Putamen (tissue), 1 donor: ENCODE measurements at regions not wholly inside any gene's neighbourhood (a gene's known extent, or its start where the extent isn't known, plus 50 kb on each side); places are given as distances from the start of the nearest gene placed in this dataset.
"Not testable (repeated sequence)": the region's sequence is repeated elsewhere in the genome, so short reads cannot be mapped to it uniquely, and the experiment has no call there.

Source experiments
- DNase-seq: peaks from one replicate; pipeline ENCODE4 v3.0.0-alpha.2; 2016; ENCODE audit warnings: low spot score

DNA sequence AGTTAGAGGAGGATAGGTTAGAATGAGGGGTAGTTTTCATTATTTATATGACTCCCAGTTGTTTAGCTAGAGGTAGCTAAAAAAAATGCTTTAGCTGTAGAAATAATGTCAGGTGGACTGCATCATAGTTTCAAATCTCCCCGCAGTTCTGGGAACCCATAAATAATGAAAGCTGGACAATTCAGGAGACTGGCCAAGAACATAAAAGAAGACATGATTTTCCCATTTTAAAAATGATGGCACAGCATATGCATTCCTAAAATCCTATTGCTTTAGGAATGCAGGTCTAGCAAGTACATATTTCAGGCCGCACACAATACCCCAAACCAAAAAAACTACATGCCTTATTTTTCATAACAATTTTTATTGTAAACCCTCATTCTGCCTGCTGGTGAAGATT is 143.3 kb downstream of the CTH start:
- DNase-seq, result no peak

DNA sequence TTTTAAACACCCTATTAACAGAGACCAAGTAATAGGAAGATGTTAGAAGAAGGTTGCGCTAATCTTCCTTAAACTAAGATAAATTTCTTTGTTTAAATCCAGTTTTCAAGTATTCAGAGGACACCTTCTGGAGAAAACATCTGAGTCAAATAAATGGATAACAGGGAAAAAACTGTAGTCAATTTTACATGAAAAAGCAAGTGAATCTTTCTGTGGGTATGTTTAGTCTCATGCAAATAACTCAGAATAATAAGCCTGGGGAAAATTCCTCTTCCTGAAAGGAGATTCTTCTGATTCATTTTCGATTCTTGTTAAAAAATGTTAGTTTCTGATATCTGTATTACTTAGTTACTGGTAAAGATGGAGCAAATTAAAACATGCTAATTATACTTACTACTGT is 145.5 kb downstream of the CTH start:
- no peak for DNase-seq

DNA sequence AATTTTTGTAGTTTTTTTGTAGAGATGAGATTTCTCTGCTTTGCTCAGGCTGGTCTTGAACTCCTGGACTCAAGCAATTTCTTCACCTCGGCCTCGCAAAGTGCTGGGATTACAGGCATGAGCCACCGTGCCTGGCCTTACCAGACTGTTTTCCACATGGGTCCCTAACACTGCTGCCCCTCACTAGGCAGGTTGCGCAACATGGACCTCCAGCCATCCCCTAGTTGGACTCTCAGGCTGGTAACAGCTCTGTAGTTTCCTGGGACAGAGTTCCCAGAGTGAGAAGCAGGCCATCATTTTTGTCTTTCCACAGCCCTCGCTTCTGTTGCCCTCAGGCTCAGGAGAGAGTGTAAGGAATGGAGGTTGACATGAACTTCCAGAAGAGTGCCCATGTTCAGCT is 156.1 kb downstream of the CTH start:
- no peak for DNase-seq

DNA sequence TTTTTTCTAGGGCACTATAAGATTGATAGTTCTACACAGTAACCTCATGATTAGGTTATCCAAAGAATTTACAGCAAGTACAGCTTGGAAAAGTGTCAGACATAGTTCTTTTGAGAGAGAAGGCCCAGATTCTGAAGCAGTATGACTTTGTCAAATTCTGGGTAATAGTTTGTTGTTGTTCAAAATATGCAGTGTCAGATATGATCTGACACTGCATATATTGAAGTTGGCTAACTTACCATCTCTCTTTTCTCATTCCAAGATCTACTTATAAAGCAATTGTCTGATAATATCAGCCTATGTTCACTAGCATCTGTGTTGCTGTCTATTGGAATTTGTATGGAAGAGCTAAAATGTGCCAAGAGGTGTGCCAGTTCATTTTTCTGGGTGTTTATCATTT is 160.1 kb downstream of the CTH start:
- no peak for DNase-seq

DNA sequence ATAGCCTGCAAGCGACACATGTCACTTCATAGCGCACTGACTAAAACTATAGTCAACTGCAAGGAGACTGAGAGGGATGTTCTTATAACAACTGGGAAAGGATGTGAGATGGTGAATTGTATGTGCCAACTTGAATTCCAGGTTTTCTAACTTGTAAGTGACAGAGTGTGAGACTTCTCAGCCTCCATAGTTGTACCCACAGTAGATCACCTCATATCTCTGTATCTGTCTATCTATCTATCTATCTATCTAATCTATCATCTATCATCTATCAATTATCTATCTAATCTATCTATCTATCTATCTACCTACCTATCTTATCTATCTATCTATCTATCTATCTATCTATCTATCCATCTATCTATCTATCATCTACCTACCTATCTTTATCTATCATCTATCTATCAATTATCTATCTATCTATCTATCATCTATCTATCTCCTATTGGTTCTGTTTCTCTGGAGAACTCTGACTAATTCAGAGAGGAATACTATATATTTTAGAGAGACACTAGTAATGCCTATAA is 162.3 kb downstream of the CTH start:
- DNase-seq, result no peak

DNA sequence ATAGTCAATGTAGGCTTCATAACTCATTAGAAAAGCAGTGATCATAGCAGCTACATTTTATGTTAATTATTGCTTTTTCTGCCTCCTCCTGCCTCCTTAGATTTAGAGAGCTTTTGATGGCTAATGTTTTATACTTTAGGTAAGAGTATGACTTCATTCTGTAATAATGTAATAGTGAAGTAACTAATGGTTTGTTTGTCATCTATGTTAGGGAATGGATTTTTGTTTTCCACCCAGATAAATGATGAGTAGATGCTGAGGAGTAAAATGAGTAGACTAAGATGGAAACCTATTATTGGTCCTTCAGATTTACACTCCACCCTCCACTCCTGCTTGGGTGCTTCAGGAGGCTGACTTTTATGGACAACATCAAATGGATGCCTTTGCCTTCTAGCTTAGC is 170.6 kb downstream of the CTH start:
- no peak for DNase-seq

DNA sequence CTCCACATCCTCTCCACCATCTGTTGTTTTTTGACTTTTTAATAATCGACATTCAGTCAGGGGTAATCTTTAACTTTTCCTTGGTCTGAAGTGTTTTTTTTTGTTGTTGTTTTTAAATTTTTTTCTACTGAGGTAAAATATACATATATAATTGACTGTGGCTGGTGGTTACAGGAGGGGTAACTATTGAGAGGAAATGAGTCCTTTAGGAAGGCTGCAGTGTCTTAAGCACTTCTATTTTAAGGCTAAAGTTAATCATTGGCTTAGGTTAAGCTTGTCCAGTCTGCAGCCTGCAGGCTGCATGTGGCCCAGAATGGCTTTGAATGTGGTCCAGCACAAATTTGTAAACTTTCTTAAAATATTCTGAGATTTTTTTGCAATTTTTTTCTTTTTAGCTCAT is 172.5 kb downstream of the CTH start:
- no peak for DNase-seq

DNA sequence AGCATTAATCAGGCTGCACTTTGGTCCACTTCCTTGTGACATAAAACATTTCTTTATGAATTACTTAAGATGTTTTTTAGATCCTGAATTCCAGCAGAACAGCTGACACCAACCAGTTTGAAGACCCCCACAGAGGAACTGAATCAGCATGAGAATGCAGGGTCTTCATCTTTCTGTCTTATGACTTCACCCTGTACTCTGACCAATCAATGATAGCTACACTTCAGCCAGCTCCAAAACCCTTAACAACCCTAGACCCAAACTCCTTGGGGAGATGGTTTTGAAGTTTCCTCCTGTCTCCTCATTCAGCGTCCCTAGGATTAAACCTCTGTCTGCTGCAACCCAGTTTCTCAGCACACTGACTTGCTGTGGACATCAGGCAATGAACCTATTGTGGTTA is 175.0 kb downstream of the CTH start:
- DNase-seq, result no peak

DNA sequence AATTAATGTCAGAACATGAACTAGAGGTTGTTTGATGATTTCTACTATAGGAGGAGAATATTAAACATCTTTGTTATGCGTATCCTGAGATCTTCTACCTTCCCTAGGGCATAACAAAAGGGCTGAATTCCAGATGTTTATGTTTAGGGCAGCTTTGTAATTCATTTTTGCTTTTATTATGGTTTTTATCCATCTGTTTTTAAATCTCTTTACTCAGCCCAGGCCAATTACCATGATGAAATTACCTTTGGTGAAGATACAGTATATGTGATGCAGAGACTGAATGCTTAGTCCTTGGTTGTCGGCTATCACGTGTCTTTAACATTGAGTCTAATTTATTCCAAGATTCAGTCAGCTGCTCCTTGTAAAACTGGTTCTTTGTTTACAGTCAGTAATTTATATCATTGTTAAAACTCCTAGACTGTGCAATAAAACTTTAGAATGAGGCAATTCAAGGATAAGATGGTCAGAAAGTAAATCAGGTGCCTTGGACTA is 176.9 kb downstream of the CTH start:
- DNase-seq, result no peak

DNA sequence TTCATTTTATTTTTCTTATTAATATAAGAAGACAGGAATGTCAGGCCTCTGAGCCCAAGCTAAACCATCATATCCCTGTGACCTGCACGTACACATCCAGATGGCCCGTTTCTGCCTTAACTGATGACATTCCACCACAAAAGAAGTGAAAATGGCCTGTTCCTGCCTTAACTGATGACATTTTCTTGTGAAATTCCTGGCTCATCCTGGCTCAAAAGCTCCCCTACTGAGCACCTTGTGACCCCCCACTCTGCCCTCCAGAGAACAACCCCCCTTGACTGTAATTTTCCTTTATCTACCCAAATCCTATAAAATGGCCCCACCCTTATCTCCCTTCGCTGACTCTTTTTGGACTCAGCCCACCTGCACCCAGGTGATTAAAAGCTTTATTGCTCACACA is 182.5 kb downstream of the CTH start:
- DNase-seq, result not testable (repeated sequence)

DNA sequence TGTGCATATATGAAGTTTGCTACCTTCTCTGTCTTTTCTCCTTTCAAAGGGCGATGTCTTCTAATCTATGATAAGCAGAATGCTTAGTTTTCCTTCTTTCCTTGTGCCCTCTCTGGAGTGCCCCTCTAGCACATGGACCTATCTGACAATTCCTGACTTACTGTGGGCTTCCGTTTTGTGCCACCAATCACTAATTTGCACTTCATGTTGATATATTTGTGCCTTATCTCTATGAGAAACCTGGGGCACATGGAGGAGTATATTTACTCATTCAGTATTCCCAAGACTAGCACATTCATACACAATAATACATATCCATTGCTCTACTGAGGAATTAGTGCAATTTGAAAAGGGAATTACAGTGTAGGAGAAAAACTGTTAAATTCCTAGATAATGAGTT is 197.7 kb downstream of the CTH start:
- no peak for DNase-seq

DNA sequence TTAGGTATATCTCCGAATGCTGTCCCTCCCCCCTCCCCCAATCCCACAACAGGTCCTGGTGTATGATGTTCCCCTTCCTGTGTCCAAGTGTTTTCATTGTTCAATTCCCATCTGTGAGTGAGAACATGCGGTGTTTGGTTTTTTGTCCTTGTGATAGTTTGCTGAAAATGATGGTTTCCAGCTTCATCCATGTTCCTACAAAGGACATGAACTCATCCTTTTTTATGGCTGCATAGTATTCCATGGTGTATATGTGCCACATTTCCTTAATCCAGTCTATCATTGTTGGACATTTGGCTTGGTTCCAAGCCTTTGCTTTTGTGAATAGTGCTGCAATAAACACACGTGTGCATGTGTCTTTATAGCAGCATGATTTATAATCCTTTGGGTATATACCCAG is 199.1 kb downstream of the CTH start:
- not testable (repeated sequence) for DNase-seq

DNA sequence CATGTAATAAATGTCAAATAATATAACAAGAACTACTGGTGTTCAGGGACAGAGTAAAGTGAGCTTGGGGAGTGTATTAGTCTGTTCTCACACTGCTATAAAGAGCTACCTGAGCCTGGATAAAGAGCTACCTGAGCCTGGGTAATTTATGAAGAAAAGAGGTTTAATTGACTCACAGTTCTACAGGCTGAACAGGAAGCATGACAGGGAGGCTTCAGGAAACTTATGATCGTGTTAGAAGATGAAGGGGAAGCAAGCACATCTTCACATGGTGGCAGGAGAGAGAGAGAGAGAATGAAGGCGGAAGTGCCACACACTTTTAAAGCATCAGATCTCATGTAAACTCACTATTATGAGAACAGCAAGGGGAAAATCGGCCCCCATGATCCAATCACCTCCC is 205.9 kb downstream of the CTH start:
- no peak for DNase-seq

DNA sequence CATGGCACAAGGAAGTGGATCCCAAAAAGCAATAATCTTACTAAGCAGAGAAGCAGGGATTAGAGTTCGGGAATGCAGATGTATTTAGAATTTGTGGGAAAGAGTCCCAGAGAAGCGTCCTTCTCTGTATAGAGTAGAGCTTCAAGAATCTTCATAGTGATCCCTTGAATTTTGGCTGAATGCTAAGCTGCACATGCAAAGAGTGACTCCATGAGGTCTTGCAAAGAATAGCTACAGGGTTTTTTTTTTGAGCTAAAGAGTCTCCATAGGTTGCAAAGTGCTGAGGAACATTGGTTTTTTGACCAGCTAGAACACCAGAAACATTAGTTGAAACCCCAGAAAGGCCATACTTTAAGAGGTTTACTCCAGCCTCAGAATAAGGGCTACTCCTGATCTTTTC is 206.7 kb downstream of the CTH start:
- no peak for DNase-seq

DNA sequence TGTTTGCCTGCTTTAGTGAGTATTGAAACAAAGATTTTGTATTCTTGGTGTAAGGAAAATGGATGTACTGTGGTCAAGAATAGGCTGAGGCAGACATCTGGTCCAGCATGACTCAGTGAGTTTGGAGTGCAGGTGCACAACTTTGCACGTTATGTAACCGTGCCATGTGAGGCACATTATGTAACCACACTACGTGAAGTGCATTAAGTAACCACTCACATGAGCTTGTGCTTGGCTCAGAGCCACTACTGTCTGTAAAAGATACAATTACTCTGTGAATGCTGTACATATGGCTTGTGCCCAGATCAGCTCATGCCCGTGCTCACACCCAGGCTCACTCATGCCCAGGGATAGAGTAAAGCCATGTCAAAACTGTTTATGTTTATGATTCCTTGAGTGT is 216.8 kb downstream of the CTH start:
- no peak for DNase-seq

DNA sequence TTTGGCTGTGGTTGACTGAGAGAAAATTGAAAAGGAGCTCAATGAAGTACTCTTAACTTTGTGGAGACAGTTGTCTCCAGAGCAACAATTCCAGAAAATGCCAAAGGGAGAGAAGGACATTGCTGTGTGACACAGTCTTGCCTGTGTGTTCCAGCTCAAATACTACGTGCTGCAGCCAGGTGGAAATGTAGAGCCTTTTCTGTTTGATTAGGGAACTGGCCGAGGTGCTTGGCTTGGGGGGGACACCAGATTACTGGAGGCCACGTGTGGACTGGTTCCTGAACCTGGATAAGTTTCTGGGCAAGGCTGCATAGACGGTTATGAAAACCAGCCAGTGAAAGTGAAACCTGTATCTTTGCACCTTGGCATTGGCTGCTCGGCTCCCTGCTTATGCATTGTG is 217.9 kb downstream of the CTH start:
- DNase-seq, result no peak

DNA sequence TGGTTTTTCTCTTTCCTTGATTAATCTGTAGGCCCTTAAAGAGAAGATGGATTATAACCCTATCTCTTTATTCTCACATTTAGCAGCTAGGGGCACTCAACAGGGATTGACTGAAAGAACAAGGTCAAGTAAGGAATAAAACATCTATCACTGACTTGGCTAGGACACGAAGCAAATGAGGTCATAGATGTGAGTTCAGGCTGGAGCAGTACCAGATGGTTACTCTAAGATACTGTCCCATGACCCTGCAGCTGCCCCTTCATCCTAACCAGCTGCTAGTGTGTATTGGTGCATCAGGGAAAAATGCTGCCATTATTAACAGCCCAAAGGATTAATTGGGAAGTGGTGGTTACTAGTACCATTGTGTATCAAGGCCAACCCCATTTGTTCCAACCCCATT is 221.9 kb downstream of the CTH start:
- no peak for DNase-seq

DNA sequence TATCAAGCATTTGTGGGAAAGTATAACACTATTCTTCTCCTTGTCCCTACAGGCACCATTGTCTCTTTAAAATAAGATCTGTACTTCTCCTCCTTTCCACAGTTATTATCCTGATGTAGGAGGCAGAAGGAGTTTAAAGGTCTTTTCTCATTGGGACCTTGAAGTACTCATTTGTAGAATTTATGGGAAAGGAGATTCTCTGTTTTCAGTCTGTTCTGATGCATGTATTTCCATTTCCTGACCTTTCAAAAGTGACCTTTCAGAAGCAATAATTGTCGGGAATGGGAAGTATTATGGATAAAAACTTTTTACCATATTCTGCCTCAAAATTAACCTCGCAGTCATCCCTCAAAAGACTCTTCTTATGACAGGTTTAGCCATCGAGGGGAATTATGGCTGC is 224.8 kb downstream of the CTH start:
- DNase-seq, result no peak

DNA sequence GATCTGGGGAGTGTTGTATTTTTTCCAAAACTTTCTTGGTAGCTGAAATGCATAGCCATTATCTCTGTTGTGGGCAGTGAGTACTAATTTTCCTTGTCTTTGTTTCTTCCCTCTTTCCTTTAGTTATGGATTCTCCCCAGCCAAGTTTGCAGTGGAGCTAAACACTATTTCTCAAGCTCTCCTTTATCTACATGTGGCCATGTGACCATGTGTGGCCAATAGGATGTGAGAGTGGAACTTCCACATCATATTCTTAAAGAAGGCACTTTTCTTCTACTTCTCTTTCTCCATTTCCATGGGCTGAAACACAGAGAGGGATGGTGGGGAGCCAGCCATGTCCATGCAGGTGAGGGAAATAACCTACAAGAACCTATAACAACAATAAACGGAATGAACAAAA is 230.8 kb downstream of the CTH start:
- no peak for DNase-seq

DNA sequence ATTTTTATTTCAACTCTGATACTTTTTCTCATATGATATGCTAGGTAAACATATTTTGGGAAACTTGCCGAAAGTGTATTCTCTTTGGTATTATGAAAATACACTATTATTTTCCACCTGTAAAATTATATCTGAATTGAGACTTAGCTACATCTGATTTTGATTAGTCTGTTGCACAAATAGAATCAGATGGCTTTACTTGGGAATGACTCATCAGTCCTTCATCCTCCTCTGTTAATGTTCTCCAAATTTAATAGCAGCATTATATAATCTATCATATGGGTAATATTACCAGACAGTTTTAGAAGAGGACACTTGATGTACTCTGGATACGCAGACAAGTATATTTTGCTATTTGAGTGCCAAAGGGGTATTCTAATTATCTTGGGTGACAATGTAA is 245.3 kb downstream of the CTH start:
- DNase-seq, result no peak

DNA sequence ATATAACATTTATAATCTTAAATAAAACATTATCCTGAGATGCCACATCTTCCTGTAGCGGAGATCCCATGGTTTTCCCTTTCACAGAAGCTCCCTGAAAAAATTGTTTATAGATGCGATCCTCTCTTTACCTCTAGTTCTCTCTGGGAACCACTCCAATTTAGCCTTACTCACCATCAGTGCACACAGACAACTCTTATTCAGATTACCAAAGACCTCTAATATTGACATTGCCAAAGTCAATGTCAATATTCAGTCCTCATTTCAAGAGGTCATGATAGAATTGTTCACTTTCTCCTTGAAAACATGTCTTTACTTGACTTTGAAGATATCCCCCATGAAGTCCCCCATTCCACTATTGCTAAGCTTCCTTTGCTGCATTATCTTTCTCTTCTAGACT is 248.8 kb downstream of the CTH start:
- no peak for DNase-seq

DNA sequence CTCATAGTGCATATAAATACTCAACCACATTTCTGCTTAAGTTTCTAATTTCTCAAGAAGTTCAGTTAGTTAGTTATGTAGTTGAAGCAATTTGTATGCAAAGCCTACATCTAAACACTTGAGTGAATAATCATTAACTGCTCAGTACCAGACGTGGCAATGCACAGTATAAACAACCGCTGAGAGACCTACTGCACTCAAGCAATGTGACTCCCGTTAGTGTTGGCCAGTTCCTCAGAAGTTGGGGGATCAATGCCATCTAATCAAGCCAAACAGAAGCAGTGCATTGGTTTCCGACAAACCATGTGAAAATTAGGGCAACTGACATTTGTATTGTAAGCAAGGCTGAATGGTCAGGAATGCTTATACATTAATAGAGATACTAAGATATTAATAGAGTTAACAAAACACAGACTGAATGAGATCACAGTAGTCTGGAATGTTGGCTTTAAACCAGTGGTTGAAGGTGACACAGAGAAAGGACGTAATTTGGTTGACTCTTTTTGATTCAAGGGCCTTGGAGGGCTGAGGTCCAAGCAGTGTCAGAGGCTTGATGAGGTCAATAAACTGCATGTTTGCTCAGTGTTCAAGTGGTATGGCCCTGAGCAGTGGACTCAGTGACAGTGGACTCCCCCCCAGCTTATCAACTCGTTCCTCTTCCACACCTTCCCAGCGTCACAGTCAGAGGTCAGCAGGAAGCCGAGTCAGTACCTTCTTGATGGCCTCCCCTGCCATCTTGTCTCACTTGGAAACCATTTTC is 255.5 kb downstream of the CTH start:
- DNase-seq, result no peak

DNA sequence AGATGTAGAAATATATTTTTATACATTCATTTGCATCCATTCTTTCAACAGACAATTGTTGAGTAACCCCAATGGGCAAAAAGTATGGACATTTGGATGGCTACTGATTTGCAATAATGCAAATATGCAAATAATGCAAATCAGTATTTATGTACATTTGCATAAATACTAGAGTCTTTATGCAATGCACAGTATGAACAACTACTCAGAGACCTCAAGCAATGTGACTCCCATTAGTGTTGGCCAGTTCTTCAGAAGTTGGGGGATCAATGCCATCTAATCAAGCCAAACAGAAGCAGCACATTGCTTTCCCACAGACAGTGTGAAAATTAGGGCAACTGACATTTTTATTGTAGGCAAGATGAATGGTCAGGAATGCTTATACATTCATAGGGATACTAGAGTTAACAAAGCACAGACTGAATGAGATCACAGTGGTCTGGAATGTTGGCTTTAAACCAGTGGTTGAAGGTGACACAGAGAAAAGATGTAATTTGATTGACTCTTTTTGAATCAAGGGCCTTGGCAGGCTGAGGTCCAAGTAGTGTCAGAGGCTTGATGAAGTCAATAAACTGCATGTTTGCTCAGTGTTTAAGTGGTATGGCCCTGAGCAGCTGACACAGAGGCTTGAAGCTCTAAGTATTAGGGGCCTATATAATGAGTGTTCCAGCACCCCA is 256.6 kb downstream of the CTH start:
- no peak for DNase-seq

DNA sequence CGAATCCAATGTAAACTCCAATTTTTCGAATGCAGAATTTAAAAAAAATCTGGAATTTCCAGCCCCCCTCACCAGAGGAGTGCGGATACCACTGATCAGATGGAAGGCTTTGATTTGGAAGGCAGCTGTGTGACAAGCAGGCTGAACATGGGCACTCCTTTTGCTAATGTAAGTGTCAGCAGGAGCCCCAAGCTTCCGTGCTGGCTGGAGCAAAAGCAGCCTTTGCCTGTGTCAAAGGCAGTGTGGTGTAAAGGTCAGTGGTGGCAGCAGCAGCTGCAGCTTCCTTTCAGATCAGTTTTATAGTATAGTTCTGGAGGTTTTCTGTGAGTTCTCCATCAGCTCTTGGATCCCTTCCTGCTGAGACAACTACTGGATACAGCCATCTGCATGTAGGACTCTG is 259.9 kb downstream of the CTH start:
- no peak for DNase-seq
